ENCODE measurements at regions not wholly inside any gene's neighbourhood (a gene's known extent, or its start where the extent isn't known, plus 50 kb on each side); places are given as distances from the start of the nearest gene placed in this dataset.
A peak's percentile ranks its signal among the peaks of the same experiment; 100 is the strongest.

GRCh38 chr13:105213512-105213911 lies 1322.0 kb downstream of the EFNB2 start:
- no peak overlapping the region for H3K4me3 ChIP-seq
- no peak for DNase-seq
- no peaks in the 10 kb centered on the region for H3K4me1 ChIP-seq
- H3K9me3 ChIP-seq: no peaks in the 10 kb centered on the region
- H3K36me3 ChIP-seq: no peaks in the 10 kb centered on the region
- no peaks in the 10 kb centered on the region for H3K27me3 ChIP-seq
- no peak overlapping the region for H3K27ac ChIP-seq
- intact Hi-C loops (cut with DNase I; ENCODE audit: low total_unique reads): no loop called here
- TF ChIP-seq, protein P1, sequence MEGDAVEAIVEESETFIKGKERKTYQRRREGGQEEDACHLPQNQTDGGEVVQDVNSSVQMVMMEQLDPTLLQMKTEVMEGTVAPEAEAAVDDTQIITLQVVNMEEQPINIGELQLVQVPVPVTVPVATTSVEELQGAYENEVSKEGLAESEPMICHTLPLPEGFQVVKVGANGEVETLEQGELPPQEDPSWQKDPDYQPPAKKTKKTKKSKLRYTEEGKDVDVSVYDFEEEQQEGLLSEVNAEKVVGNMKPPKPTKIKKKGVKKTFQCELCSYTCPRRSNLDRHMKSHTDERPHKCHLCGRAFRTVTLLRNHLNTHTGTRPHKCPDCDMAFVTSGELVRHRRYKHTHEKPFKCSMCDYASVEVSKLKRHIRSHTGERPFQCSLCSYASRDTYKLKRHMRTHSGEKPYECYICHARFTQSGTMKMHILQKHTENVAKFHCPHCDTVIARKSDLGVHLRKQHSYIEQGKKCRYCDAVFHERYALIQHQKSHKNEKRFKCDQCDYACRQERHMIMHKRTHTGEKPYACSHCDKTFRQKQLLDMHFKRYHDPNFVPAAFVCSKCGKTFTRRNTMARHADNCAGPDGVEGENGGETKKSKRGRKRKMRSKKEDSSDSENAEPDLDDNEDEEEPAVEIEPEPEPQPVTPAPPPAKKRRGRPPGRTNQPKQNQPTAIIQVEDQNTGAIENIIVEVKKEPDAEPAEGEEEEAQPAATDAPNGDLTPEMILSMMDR (IDR thresholded peaks at IDR 0.05): no peak
- TF ChIP-seq POLR2A (IDR thresholded peaks at IDR 0.05): no peak

DNA sequence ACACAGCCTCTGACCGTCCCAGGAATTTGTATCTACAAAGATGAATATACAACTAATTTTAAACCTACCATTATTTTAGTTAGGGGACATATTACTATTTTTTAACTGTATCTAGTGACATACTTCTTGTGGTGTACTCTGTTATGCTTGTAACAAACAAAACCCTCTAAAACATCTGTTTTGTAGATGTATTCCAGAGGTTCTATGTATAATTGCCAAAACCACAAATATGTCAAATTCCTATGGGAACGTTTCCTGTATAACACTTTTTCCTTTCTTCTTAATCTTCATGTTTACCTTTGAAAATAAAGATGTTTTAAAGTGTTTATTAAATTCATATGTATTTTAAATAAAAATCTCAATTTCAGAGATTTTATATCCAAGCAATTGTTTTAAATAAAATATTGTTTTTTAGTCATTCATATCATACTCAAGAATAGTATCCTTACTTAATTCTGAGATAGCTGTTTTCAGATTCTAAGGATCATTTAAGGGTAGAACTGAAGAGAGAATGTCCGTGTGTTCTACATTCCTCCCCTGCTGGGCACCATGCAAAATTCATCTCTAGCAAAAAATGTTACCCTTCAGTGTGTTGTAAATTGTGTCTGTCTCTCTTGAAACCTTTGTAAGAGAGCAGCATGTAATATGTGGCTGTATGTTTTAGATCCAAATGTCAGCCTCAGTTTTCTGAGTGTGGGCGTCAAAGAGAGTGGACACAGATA lies 1327.7 kb downstream of the EFNB2 start:
- H3K4me3 ChIP-seq: no peak overlapping the region
- intact Hi-C loops (cut with DNase I; ENCODE audit: low total_unique reads): no loop called here
- TF ChIP-seq, protein P1 (IDR thresholded peaks at IDR 0.05): no peak
- no peak for TF ChIP-seq POLR2A (IDR thresholded peaks at IDR 0.05)

GRCh38 chr13:105202354-105202753 lies 1333.1 kb downstream of the EFNB2 start:
- Histone ChIP-seq H3K27ac (no peak overlapping the region), H3K4me1 (no peaks in the 10 kb centered on the region), H3K36me3 (no peaks in the 10 kb centered on the region), H3K4me3 (no peak overlapping the region), H3K9me3 (no peaks in the 10 kb centered on the region), H3K27me3 (no peaks in the 10 kb centered on the region)
- intact Hi-C loops (cut with DNase I; ENCODE audit: low total_unique reads): no loop called here
- no peak for DNase-seq
- no peak for TF ChIP-seq POLR2A (IDR thresholded peaks at IDR 0.05)
- TF ChIP-seq, protein P1 (IDR thresholded peaks at IDR 0.05): peak in 2 of 4 experiments; percentile 12 to 23

More for the DNA sequence above, 1327.7 kb downstream of the EFNB2 start:
- Histone ChIP-seq H3K27me3 (no peaks in the 10 kb centered on the region), H3K4me1 (no peaks in the 10 kb centered on the region), H3K9me3 (no peaks in the 10 kb centered on the region), H3K27ac (no peak overlapping the region), H3K36me3 (no peaks in the 10 kb centered on the region)
- DNase-seq: no peak

DNA sequence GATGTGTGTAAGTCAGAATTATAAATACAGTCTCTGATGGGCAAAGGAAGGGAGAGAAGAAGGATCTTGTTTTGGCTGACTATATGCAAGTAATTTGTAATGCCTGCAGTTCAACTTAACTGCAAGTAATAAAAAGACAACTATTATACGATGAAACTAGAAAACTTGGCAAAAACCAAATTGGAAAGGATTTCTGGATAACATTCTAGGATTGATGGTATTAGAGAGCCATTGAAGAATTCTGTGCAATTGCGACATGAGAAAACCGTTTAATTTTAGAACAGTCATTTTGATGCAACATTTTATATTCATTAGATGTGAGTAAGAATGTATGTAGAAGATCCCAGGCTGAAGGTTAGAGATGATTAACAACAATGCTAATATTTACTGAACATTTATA lies 1334.1 kb downstream of the EFNB2 start:
- Histone ChIP-seq H3K27ac (no peak overlapping the region), H3K27me3 (no peaks in the 10 kb centered on the region), H3K9me3 (no peaks in the 10 kb centered on the region), H3K36me3 (no peaks in the 10 kb centered on the region), H3K4me3 (no peak overlapping the region), H3K4me1 (no peaks in the 10 kb centered on the region)
- intact Hi-C loops (cut with DNase I; ENCODE audit: low total_unique reads): no loop called here
- no peak for DNase-seq
- TF ChIP-seq POLR2A (IDR thresholded peaks at IDR 0.05): no peak
- TF ChIP-seq, protein P1 (IDR thresholded peaks at IDR 0.05): no peak

DNA sequence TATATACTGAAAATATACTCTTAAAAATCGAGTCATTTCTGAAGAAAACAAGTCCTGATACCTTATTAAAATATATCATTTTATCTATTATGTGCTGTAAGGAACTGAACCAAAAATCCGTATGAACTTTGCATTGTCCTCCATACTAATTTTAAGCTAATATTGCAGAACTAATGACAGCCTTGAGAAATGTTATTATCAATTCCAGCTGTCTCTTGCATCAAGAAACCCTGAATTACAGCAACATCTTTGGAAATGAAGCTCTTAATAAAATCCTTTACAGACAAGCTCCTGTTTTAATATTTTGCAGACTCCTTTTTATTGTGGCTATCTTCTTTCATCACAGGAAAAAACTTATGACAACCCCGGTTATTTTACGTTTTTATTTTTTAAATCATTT lies 1335.3 kb downstream of the EFNB2 start:
- no peaks in the 10 kb centered on the region for H3K27me3 ChIP-seq
- no peaks in the 10 kb centered on the region for H3K4me1 ChIP-seq
- no peak overlapping the region for H3K27ac ChIP-seq
- intact Hi-C loops (cut with DNase I; ENCODE audit: low total_unique reads): no loop called here
- no peaks in the 10 kb centered on the region for H3K9me3 ChIP-seq
- H3K4me3 ChIP-seq: no peak overlapping the region
- no peaks in the 10 kb centered on the region for H3K36me3 ChIP-seq
- no peak for DNase-seq
- TF ChIP-seq, protein P1 (IDR thresholded peaks at IDR 0.05): no peak
- TF ChIP-seq POLR2A (IDR thresholded peaks at IDR 0.05): no peak
